ENCODE measurements at regions not wholly inside any gene's neighbourhood (a gene's known extent, or its start where the extent isn't known, plus 50 kb on each side); places are given as distances from the start of the nearest gene placed in this dataset.

DNA sequence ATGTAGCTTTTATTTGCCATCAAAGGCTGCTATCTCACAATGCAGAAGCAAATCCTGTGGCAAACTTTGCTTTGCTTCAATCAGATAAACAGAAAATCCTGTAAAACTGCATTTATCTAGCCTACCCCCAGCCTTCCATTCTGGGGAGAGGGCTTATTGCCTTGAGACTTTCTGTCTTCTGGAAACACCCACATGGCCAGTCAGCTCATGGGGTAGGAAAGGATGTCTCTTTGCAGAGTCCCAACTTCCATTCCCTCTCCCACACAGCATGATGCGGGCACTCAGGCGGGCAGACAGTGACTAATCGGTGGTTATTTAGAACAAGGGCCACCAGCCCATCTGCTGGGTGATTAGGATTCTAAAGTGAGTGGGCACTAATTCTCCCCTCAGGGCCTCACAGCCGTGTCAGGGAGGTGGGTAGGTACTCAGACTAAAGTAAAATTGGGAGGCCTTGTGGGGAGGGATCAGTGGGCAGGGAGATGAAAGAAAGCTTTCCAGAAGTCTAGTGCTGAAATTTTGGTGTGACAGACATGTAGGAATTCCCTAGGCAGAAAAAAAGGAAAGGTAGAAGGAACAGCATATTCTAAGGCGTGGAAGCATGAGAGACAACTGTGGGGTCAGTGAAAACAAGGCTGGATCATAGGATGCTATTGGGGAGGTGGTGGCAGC lies 720.5 kb downstream of the VRK1 start:
- in situ Hi-C loops (cut with MboI; ENCODE audit: low sequenced_read_pairs, unreplicated experiment): no loop called here
- no peak for DNase-seq (ENCODE audit: low spot score)
- TF ChIP-seq, protein P1, sequence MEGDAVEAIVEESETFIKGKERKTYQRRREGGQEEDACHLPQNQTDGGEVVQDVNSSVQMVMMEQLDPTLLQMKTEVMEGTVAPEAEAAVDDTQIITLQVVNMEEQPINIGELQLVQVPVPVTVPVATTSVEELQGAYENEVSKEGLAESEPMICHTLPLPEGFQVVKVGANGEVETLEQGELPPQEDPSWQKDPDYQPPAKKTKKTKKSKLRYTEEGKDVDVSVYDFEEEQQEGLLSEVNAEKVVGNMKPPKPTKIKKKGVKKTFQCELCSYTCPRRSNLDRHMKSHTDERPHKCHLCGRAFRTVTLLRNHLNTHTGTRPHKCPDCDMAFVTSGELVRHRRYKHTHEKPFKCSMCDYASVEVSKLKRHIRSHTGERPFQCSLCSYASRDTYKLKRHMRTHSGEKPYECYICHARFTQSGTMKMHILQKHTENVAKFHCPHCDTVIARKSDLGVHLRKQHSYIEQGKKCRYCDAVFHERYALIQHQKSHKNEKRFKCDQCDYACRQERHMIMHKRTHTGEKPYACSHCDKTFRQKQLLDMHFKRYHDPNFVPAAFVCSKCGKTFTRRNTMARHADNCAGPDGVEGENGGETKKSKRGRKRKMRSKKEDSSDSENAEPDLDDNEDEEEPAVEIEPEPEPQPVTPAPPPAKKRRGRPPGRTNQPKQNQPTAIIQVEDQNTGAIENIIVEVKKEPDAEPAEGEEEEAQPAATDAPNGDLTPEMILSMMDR (IDR thresholded peaks at IDR 0.05; ENCODE audit: borderline replicate concordance, control extremely low read depth, extremely low read depth, insufficient read depth, missing control alignments): no peak

DNA sequence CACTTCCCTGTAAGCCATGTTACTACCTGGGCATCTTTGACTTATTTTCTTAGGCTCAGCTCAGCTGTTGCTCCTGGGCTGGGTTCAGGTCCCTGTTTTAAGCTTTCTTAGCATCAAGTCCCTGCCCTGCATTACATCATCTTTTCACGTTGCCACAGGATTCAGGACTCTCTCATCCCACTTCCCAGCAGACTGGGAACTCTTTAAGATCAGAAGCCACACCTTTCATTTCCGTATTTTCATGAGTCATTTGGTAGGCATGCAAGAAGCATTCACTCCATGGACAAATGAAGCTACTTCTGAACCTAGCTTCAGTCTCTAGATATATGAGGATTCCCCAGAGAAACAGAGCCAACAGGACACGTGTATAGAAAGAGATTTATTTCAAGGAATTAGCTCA lies 726.8 kb downstream of the VRK1 start:
- TF ChIP-seq, protein P1 (IDR thresholded peaks at IDR 0.05; ENCODE audit: borderline replicate concordance, control extremely low read depth, extremely low read depth, insufficient read depth, missing control alignments): no peak
- in situ Hi-C loops (cut with MboI; ENCODE audit: low sequenced_read_pairs, unreplicated experiment): no loop called here
- DNase-seq (ENCODE audit: low spot score): no peak

DNA sequence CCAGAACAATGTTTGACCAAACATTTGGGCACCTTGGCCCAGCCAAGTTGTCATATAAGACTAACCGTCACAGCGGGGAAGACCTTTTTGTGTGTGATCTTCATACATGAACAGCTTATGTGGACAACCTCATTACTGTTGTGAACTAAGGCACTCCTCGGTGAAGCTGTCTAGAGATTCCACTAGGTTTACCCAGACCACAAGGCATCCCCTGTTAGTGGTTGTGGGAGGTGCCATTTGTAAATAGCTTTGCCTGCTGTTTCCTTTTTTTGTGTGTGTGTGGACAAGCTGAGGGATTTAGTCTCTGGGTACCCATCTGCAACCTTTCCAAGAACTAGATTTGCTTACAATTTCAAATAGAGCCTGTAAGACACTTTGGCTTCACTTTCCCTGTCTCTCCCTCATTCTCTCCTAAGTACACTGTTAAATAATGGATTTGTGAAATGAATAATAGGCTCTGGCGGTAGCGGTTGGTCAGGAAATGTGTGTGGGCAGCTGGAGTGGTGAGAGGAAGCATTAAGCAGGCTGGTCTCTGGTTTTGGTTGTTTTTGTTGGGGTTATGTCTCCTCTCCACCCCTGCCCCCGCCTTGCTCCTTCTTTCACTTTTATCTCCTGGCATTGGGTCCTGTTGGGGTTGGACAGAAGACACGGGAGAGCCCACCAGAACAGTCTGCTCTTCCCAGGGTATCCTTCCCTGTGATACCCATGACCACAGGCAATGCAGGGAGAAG lies 727.6 kb downstream of the VRK1 start:
- in situ Hi-C loops (cut with MboI; ENCODE audit: low sequenced_read_pairs, unreplicated experiment): no loop called here
- DNase-seq (ENCODE audit: low spot score): no peak
- TF ChIP-seq, protein P1 (IDR thresholded peaks at IDR 0.05; ENCODE audit: borderline replicate concordance, control extremely low read depth, extremely low read depth, insufficient read depth, missing control alignments): no peak

DNA sequence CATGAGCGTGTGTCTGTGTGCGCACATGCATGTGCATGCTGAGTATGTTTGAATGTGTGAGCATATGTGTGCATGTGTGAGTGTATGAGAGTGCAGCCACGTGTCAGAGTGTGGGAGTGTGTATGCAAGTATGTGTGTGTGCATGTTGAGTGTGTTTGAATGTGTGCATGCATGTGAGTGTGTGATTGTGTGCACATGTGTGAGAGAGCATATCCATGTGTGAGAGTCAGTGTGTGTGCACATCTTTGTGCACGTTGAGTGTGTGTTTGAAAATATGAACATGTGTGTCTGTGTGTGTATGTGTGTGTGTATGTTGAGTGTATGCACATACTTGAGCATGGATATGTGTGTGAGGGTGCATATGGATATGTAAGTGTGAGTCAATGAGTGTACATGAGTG lies 730.8 kb downstream of the VRK1 start:
- DNase-seq (ENCODE audit: low spot score): no peak
- in situ Hi-C loops (cut with MboI; ENCODE audit: low sequenced_read_pairs, unreplicated experiment): no loop called here
- TF ChIP-seq, protein P1 (IDR thresholded peaks at IDR 0.05; ENCODE audit: borderline replicate concordance, control extremely low read depth, extremely low read depth, insufficient read depth, missing control alignments): no peak

DNA sequence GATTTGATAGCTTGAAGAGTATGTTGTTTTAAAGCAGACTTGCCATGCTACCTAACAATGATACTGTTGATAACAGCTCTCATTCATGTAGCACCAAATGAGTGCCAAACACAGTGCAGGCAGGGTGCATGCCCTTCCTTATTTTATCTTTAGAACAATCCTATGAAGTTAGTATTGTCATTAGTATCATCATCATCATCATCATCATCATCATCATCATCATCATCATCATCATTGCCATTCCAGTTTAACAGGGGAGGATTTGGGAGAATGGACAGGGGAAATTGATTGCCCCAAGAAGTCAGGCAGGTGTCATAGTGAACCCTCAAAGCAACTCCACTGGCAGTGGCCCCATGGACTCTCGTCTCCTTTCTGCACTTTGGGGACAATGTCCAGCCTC lies 734.9 kb downstream of the VRK1 start:
- DNase-seq (ENCODE audit: low spot score): no peak
- TF ChIP-seq, protein P1 (IDR thresholded peaks at IDR 0.05; ENCODE audit: borderline replicate concordance, control extremely low read depth, extremely low read depth, insufficient read depth, missing control alignments): no peak
- in situ Hi-C loops (cut with MboI; ENCODE audit: low sequenced_read_pairs, unreplicated experiment): no loop called here

DNA sequence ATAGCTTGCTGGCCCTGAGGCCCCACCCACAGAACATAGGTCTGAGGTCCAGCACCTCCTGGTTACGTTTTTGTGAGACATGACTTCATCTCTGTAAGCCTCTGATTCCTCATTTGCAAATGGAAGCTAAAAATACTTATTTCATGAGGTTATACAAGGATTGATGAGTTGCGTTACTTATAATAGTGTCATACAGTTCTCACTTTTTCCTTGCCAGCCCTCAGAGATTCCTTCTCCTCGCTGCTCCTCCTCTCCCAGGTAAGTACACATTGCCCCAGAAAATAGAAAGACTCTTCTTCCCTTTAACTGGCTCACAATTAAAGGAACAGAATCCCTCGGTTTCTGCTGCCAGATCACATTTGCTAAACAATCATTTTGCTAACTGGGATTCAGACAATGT lies 739.2 kb downstream of the VRK1 start:
- in situ Hi-C loops (cut with MboI; ENCODE audit: low sequenced_read_pairs, unreplicated experiment): no loop called here
- no peak for DNase-seq (ENCODE audit: low spot score)
- TF ChIP-seq, protein P1 (IDR thresholded peaks at IDR 0.05; ENCODE audit: borderline replicate concordance, control extremely low read depth, extremely low read depth, insufficient read depth, missing control alignments): no peak
